Panc1 (cell line): ENCODE measurements at regions not wholly inside any gene's neighbourhood (a gene's known extent, or its start where the extent isn't known, plus 50 kb on each side); places are given as distances from the start of the nearest gene placed in this dataset.

ENCODE experiments used
- ATAC-seq: fragments of 200-7000 bp; cut with Tn5 transposase; 2 replicates; pipeline ENCODE4 v1.9.1; 2020; ENCODE audit warnings: mild to moderate bottlenecking, moderate library complexity
- BruUV-seq: library from RNA; stranded (reverse); fragments of 400-500 nt; replicated peaks from 2 replicates; lab custom pipeline; 2021; lab: Mats Ljungman, UMichigan
- CTCF ChIA-PET: fragments of 300-600 bp; sonication (Branson Sonifier 250); formaldehyde crosslinking; loops from one replicate; lab custom pipeline; 2022; ENCODE audit warnings: antibody characterized with exemption; lab: Charles Lee
- POLR2A ChIA-PET: fragments of 300-600 bp; sonication (Branson Sonifier 250); formaldehyde crosslinking; loops from one replicate; lab custom pipeline; 2022; ENCODE audit warnings: antibody characterized with exemption; lab: Charles Lee
- DNase-seq: peaks from one replicate; pipeline ENCODE4 v3.0.0-alpha.2; 2010; ENCODE audit warnings: low read depth, low spot score
- H3K27ac ChIP-seq: 2 replicates; pipeline ENCODE4 v1.5.1; 2011; ENCODE audit warnings: mild to moderate bottlenecking, low read length, inconsistent platforms
- H3K27me3 ChIP-seq: fragments of 200-500 bp; sonication (Bioruptor generic); 2 replicates; pipeline ENCODE4 v1.6.0; 2014; ENCODE audit warnings: low read length, inconsistent platforms; ENCODE audit not compliant: control insufficient read depth, insufficient read depth
- H3K36me3 ChIP-seq: fragments of 200-500 bp; sonication (Bioruptor generic); 2 replicates; pipeline ENCODE4 v1.5.1; 2014; ENCODE audit warnings: inconsistent platforms, mild to moderate bottlenecking, low read length, moderate library complexity; ENCODE audit not compliant: control insufficient read depth, insufficient read depth
- H3K4me1 ChIP-seq: 2 replicates; pipeline ENCODE4 v1.5.1; 2011; ENCODE audit warnings: inconsistent platforms, mild to moderate bottlenecking, low read length, moderate library complexity; ENCODE audit not compliant: control insufficient read depth, insufficient read depth
- H3K4me3 ChIP-seq, 2 experiments: 2 replicates each; pipeline ENCODE4 v1.5.1; 2011 to 2012; ENCODE audit warnings: low read depth in 2 of 2, low read length in 2 of 2, mild to moderate bottlenecking in 2 of 2, inconsistent platforms in 1 of 2, moderate library complexity in 1 of 2
- H3K9me3 ChIP-seq: fragments of 200-500 bp; sonication (Bioruptor generic); 2 replicates; pipeline ENCODE4 v1.5.1; 2014; ENCODE audit warnings: low read depth, mild to moderate bottlenecking, inconsistent platforms, low read length, moderate library complexity; ENCODE audit not compliant: control insufficient read depth, insufficient read depth
- CTCF ChIP-seq: fragments of 450-650 bp; IDR thresholded peaks from 2 replicates; pipeline ENCODE4 v1.5.1; 2017; ENCODE audit warnings: mild to moderate bottlenecking
- POLR2AphosphoS5 ChIP-seq: IDR thresholded peaks from 2 replicates; pipeline ENCODE4 v1.6.1; 2012; ENCODE audit warnings: mild to moderate bottlenecking, low read depth, low read length, moderate library complexity
- REST ChIP-seq, 2 experiments: IDR thresholded peaks; 2 replicates each; pipeline ENCODE4 v1.6.1; 2011 to 2012; ENCODE audit warnings: low read depth in 2 of 2, control low read depth in 1 of 2, low read length in 1 of 2, mild to moderate bottlenecking in 1 of 2, moderate library complexity in 1 of 2; ENCODE audit not compliant: insufficient read depth in 1 of 2
- SIN3A ChIP-seq: IDR thresholded peaks from 2 replicates; pipeline ENCODE4 v1.6.1; 2012; ENCODE audit warnings: low read depth, mild to moderate bottlenecking, low read length, moderate library complexity, borderline replicate concordance; ENCODE audit not compliant: insufficient read depth
- TCF7L2 ChIP-seq: IDR thresholded peaks from 2 replicates; pipeline ENCODE4 v1.6.1; 2011; ENCODE audit warnings: mild to moderate bottlenecking, low read depth, low read length, inconsistent platforms
- in situ Hi-C: cut with HindIII; loops from 2 replicates; pipeline ENCODE4 v1.10.0; 2016; ENCODE audit warnings: low sequenced_read_pairs, low pct_unique_long_range_greater_than_20kb
- intact Hi-C: fragments of 100-400 bp; cut with micrococcal nuclease; formaldehyde crosslinking; loops from one replicate; pipeline ENCODE4 v1.10.0; 2022; ENCODE audit not compliant: unreplicated experiment

GRCh38 chr12:97982684-97983083 lies 520.1 kb downstream of the RMST start:
- DNase-seq (no peak), ATAC-seq (no peak)
- BruUV-seq = no TSS peak
- CTCF ChIA-PET = no interaction called here
- Histone ChIP-seq H3K27ac (no peak overlapping the region), H3K4me1 (no peaks in the 10 kb centered on the region), H3K4me3 (no peak overlapping the region), H3K36me3 (no peaks in the 10 kb centered on the region), H3K27me3 (no peaks in the 10 kb centered on the region), H3K9me3 (no peaks in the 10 kb centered on the region)
- in situ Hi-C loops = no loop called here
- intact Hi-C loops = no loop called here
- POLR2A ChIA-PET = no interaction called here
- no peak for TF ChIP-seq CTCF
- TF ChIP-seq TCF7L2 = no peak
- TF ChIP-seq SIN3A = no peak
- TF ChIP-seq POLR2AphosphoS5 = no peak
- TF ChIP-seq REST (IDR thresholded peaks at IDR 0.05; ENCODE audit: insufficient read depth in 1 of 2, low read depth in 2 of 2, low read length in 1 of 2) = no peak

- CTCF ChIA-PET = no interaction called here
- H3K27me3 ChIP-seq = no peaks in the 10 kb centered on the region
- H3K9me3 ChIP-seq = no peaks in the 10 kb centered on the region
- no peak overlapping the region for H3K4me3 ChIP-seq
- no peak overlapping the region for H3K27ac ChIP-seq
- no peak for DNase-seq
- no peaks in the 10 kb centered on the region for H3K36me3 ChIP-seq
- ATAC-seq = no peak
- intact Hi-C loops = no loop called here
- no peaks in the 10 kb centered on the region for H3K4me1 ChIP-seq
- no TSS peak for BruUV-seq
- in situ Hi-C loops = no loop called here
- POLR2A ChIA-PET = no interaction called here
- no peak for TF ChIP-seq SIN3A
- no peak for TF ChIP-seq TCF7L2
- TF ChIP-seq CTCF = no peak
- no peak for TF ChIP-seq POLR2AphosphoS5
- TF ChIP-seq REST (IDR thresholded peaks at IDR 0.05; ENCODE audit: insufficient read depth in 1 of 2, low read depth in 2 of 2, low read length in 1 of 2) = no peak
Measured at GRCh38 chr12:97983796-97984195, 521.2 kb downstream of the RMST start.
